ENCODE measurements at regions not wholly inside any gene's neighbourhood (a gene's known extent, or its start where the extent isn't known, plus 50 kb on each side); places are given as distances from the start of the nearest gene placed in this dataset.

DNA sequence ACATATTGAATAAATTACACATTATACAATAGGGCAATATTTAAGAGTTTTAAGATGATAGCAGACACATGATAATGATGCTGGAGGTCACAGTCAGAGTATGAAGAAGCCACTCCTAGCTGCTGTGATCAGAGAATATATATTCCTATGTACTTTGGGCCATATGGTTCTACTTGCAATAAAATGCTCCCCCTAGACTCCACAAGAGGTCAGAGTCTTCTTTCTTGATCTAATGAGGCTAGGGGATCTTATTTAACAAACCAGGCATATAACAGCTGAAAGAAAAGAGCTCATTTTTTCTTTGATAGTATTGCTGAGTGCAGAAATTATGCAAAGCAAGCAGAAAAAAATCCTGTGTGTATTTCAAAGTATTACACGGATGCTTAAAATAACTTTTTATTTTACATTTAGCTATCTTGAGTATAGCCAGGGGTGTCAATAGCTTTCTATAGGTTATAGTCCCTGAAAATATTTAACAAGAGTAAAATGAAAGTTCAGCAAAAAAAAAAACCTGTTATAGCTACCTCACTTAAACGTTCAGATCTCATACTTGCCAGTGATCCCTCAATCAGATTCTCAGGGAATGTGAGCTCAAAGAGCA, 748.7 kb upstream of the CHAC2 start:
- H3K18ac ChIP-seq (ENCODE audit: low read length), result no peak overlapping the region

GRCh38 chr2:53006980-53007379, 760.6 kb upstream of the CHAC2 start:
- Histone ChIP-seq H4K12ac (ENCODE audit: low read depth, low read length) (no peak overlapping the region), H2BK12ac (ENCODE audit: low read length) (no peak overlapping the region), H2AK5ac (ENCODE audit: low read length) (no peak overlapping the region), H3K79me1 (ENCODE audit: low read length) (no peaks in the 10 kb centered on the region), H3K4me3 (ENCODE audit: low read depth, low read length) (no peak overlapping the region), H3K4ac (ENCODE audit: low read depth, low read length) (no peak overlapping the region), H3K18ac (ENCODE audit: low read length) (no peak overlapping the region), H3K27ac (ENCODE audit: low read depth, low read length) (no peak overlapping the region), H3K27me3 (ENCODE audit: insufficient read depth, low read length) (no peaks in the 10 kb centered on the region), H3K36me3 (ENCODE audit: control insufficient read depth in 1 of 2, insufficient read depth in 2 of 2, low read length in 2 of 2) (no peaks in the 10 kb centered on the region), H3K23ac (ENCODE audit: low read length) (no peak overlapping the region), H3K9me3 (ENCODE audit: insufficient read depth, low read depth, low read length) (no peaks in the 10 kb centered on the region), H3K14ac (ENCODE audit: low read length) (no peak overlapping the region), H4K91ac (ENCODE audit: low read depth, low read length) (no peak overlapping the region), H3K79me2 (ENCODE audit: control insufficient read depth, insufficient read depth, low read length, poor library complexity) (no peaks in the 10 kb centered on the region), H3K4me1 (ENCODE audit: control insufficient read depth in 1 of 2, insufficient read depth in 2 of 2, low read length in 2 of 2) (no peaks in the 10 kb centered on the region), H2BK120ac (ENCODE audit: insufficient read depth, low read length, poor library complexity) (no peak overlapping the region), H4K8ac (ENCODE audit: low read depth, low read length) (no peak overlapping the region), H2BK5ac (ENCODE audit: low read depth, low read length, poor library complexity) (no peak overlapping the region), H3K9ac (ENCODE audit: low read length) (no peak overlapping the region), H2AFZ (ENCODE audit: insufficient read depth, low read length, poor library complexity) (no peak overlapping the region), H3K4me2 (ENCODE audit: low read length) (no peak overlapping the region)
- no peak for DNase-seq
- no CpG with 5 or more reads among the region's 2 CpGs for WGBS (ENCODE audit: extremely low coverage, insufficient coverage, insufficient read length)

More for the DNA sequence above, 748.7 kb upstream of the CHAC2 start:
- Histone ChIP-seq H4K12ac (ENCODE audit: low read depth, low read length) (no peak overlapping the region), H2AFZ (ENCODE audit: insufficient read depth, low read length, poor library complexity) (no peak overlapping the region), H3K79me1 (ENCODE audit: low read length) (no peaks in the 10 kb centered on the region), H2BK120ac (ENCODE audit: insufficient read depth, low read length, poor library complexity) (no peak overlapping the region), H3K4me1 (ENCODE audit: control insufficient read depth in 1 of 2, insufficient read depth in 2 of 2, low read length in 2 of 2) (no peaks in the 10 kb centered on the region), H3K23ac (ENCODE audit: low read length) (no peak overlapping the region), H3K4me2 (ENCODE audit: low read length) (no peak overlapping the region), H2AK5ac (ENCODE audit: low read length) (no peak overlapping the region), H3K9ac (ENCODE audit: low read length) (no peak overlapping the region), H4K8ac (ENCODE audit: low read depth, low read length) (no peak overlapping the region), H3K27ac (ENCODE audit: low read depth, low read length) (no peak overlapping the region), H3K36me3 (ENCODE audit: control insufficient read depth in 1 of 2, insufficient read depth in 2 of 2, low read length in 2 of 2) (no peaks in the 10 kb centered on the region), H2BK5ac (ENCODE audit: low read depth, low read length, poor library complexity) (no peak overlapping the region), H3K9me3 (ENCODE audit: insufficient read depth, low read depth, low read length) (no peaks in the 10 kb centered on the region), H3K27me3 (ENCODE audit: insufficient read depth, low read length) (no peaks in the 10 kb centered on the region), H4K91ac (ENCODE audit: low read depth, low read length) (no peak overlapping the region), H3K4me3 (ENCODE audit: low read depth, low read length) (no peak overlapping the region), H3K4ac (ENCODE audit: low read depth, low read length) (no peak overlapping the region), H2BK12ac (ENCODE audit: low read length) (no peak overlapping the region), H3K14ac (ENCODE audit: low read length) (no peak overlapping the region), H3K79me2 (ENCODE audit: control insufficient read depth, insufficient read depth, low read length, poor library complexity) (no peaks in the 10 kb centered on the region)
- no CpG with 5 or more reads among the region's 2 CpGs for WGBS (ENCODE audit: extremely low coverage, insufficient coverage, insufficient read length)
- no peak for DNase-seq

GRCh38 chr2:53004413-53004812, 763.2 kb upstream of the CHAC2 start:
- no peaks in the 10 kb centered on the region for H3K79me2 ChIP-seq (ENCODE audit: control insufficient read depth, insufficient read depth, low read length, poor library complexity)
- no CpG with 5 or more reads among the region's 3 CpGs for WGBS (ENCODE audit: extremely low coverage, insufficient coverage, insufficient read length)
- no peaks in the 10 kb centered on the region for H3K4me1 ChIP-seq (ENCODE audit: control insufficient read depth in 1 of 2, insufficient read depth in 2 of 2, low read length in 2 of 2)
- H3K23ac ChIP-seq (ENCODE audit: low read length), result no peak overlapping the region
- no peak overlapping the region for H4K8ac ChIP-seq (ENCODE audit: low read depth, low read length)
- no peak overlapping the region for H4K91ac ChIP-seq (ENCODE audit: low read depth, low read length)
- no peak overlapping the region for H3K18ac ChIP-seq (ENCODE audit: low read length)
- H2BK12ac ChIP-seq (ENCODE audit: low read length), result no peak overlapping the region
- no peak for DNase-seq
- H3K27me3 ChIP-seq (ENCODE audit: insufficient read depth, low read length), result no peaks in the 10 kb centered on the region
- H3K14ac ChIP-seq (ENCODE audit: low read length), result no peak overlapping the region
- H3K27ac ChIP-seq (ENCODE audit: low read depth, low read length), result no peak overlapping the region
- H2BK5ac ChIP-seq (ENCODE audit: low read depth, low read length, poor library complexity), result no peak overlapping the region
- no peak overlapping the region for H2AFZ ChIP-seq (ENCODE audit: insufficient read depth, low read length, poor library complexity)
- no peak overlapping the region for H2BK120ac ChIP-seq (ENCODE audit: insufficient read depth, low read length, poor library complexity)
- no peaks in the 10 kb centered on the region for H3K36me3 ChIP-seq (ENCODE audit: control insufficient read depth in 1 of 2, insufficient read depth in 2 of 2, low read length in 2 of 2)
- H3K4me3 ChIP-seq (ENCODE audit: low read depth, low read length), result no peak overlapping the region
- no peak overlapping the region for H2AK5ac ChIP-seq (ENCODE audit: low read length)
- H3K9me3 ChIP-seq (ENCODE audit: insufficient read depth, low read depth, low read length), result no peaks in the 10 kb centered on the region
- no peaks in the 10 kb centered on the region for H3K79me1 ChIP-seq (ENCODE audit: low read length)
- no peak overlapping the region for H3K4me2 ChIP-seq (ENCODE audit: low read length)
- no peak overlapping the region for H3K9ac ChIP-seq (ENCODE audit: low read length)
- H4K12ac ChIP-seq (ENCODE audit: low read depth, low read length), result no peak overlapping the region
- no peak overlapping the region for H3K4ac ChIP-seq (ENCODE audit: low read depth, low read length)

GRCh38 chr2:52995424-52995823, 772.2 kb upstream of the CHAC2 start:
- DNase-seq, result no peak
- Histone ChIP-seq H2AK5ac (ENCODE audit: low read length) (no peak overlapping the region), H2BK5ac (ENCODE audit: low read depth, low read length, poor library complexity) (no peak overlapping the region), H3K4me3 (ENCODE audit: low read depth, low read length) (no peak overlapping the region), H3K18ac (ENCODE audit: low read length) (no peak overlapping the region), H3K79me2 (ENCODE audit: control insufficient read depth, insufficient read depth, low read length, poor library complexity) (no peaks in the 10 kb centered on the region), H3K4me1 (ENCODE audit: control insufficient read depth in 1 of 2, insufficient read depth in 2 of 2, low read length in 2 of 2) (no peaks in the 10 kb centered on the region), H4K12ac (ENCODE audit: low read depth, low read length) (no peak overlapping the region), H2BK12ac (ENCODE audit: low read length) (no peak overlapping the region), H4K91ac (ENCODE audit: low read depth, low read length) (no peak overlapping the region), H2AFZ (ENCODE audit: insufficient read depth, low read length, poor library complexity) (no peak overlapping the region), H3K79me1 (ENCODE audit: low read length) (no peaks in the 10 kb centered on the region), H3K27ac (ENCODE audit: low read depth, low read length) (no peak overlapping the region), H3K4me2 (ENCODE audit: low read length) (no peak overlapping the region), H4K8ac (ENCODE audit: low read depth, low read length) (no peak overlapping the region), H3K9me3 (ENCODE audit: insufficient read depth, low read depth, low read length) (no peaks in the 10 kb centered on the region), H3K23ac (ENCODE audit: low read length) (no peak overlapping the region), H3K4ac (ENCODE audit: low read depth, low read length) (no peak overlapping the region), H3K9ac (ENCODE audit: low read length) (no peak overlapping the region), H3K27me3 (ENCODE audit: insufficient read depth, low read length) (no peaks in the 10 kb centered on the region), H3K14ac (ENCODE audit: low read length) (no peak overlapping the region), H2BK120ac (ENCODE audit: insufficient read depth, low read length, poor library complexity) (no peak overlapping the region), H3K36me3 (ENCODE audit: control insufficient read depth in 1 of 2, insufficient read depth in 2 of 2, low read length in 2 of 2) (no peaks in the 10 kb centered on the region)
- no CpG with 5 or more reads among the region's 2 CpGs for WGBS (ENCODE audit: extremely low coverage, insufficient coverage, insufficient read length)

All from trophoblast cell (in vitro differentiated cells and primary cell).